ENCODE measurements at regions not wholly inside any gene's neighbourhood (a gene's known extent, or its start where the extent isn't known, plus 50 kb on each side); places are given as distances from the start of the nearest gene placed in this dataset.

- in situ Hi-C loops (cut with MboI; ENCODE audit: low pct_ligation_motif_present in 1 of 4, low pct_unique_long_range_greater_than_20kb in 1 of 4, low sequenced_read_pairs in 3 of 4) (no loop called here), intact Hi-C loops (cut with DNase I; ENCODE audit: low total_unique reads) (no loop called here)
- no peak overlapping the region for H3K27ac ChIP-seq
- no peaks in the 10 kb centered on the region for H3K27me3 ChIP-seq
- H3K9me3 ChIP-seq, result no peaks in the 10 kb centered on the region
- no peak for TF ChIP-seq POLR2AphosphoS5 (IDR thresholded peaks at IDR 0.05)
- TF ChIP-seq CTCF (IDR thresholded peaks at IDR 0.05), result no peak
- TF ChIP-seq EP300 (IDR thresholded peaks at IDR 0.05; ENCODE audit: low read depth), result no peak
- TF ChIP-seq POLR2A (IDR thresholded peaks at IDR 0.05), result no peak
- H3K36me3 ChIP-seq, result no peaks in the 10 kb centered on the region
- no peak for DNase-seq
- WGBS, 2 donors (ENCODE audit: low coverage in 1 of 2), result 71 to 72% methylated on average over 4 of the region's 4 CpGs
- H3K4me1 ChIP-seq, result no peaks in the 10 kb centered on the region
- no peak overlapping the region for H3K4me3 ChIP-seq
Observed at GRCh38 chr7:85324145-85324799, 137.4 kb upstream of the SEMA3D start.

- no peak for DNase-seq
- Histone ChIP-seq H3K9me3 (no peaks in the 10 kb centered on the region), H3K4me3 (no peak overlapping the region), H3K4me1 (no peaks in the 10 kb centered on the region), H3K36me3 (no peaks in the 10 kb centered on the region), H3K27ac (no peak overlapping the region), H3K27me3 (no peaks in the 10 kb centered on the region)
- WGBS, 2 donors (ENCODE audit: low coverage in 1 of 2), result 58 to 64% methylated on average over 4 of the region's 4 CpGs
- in situ Hi-C loops (cut with MboI; ENCODE audit: low pct_ligation_motif_present in 1 of 4, low pct_unique_long_range_greater_than_20kb in 1 of 4, low sequenced_read_pairs in 3 of 4) (no loop called here), intact Hi-C loops (cut with DNase I; ENCODE audit: low total_unique reads) (no loop called here)
- TF ChIP-seq POLR2A (IDR thresholded peaks at IDR 0.05) (no peak), EP300 (IDR thresholded peaks at IDR 0.05; ENCODE audit: low read depth) (no peak), CTCF (IDR thresholded peaks at IDR 0.05) (no peak), POLR2AphosphoS5 (IDR thresholded peaks at IDR 0.05) (no peak)
Observed at GRCh38 chr7:85322252-85322651, 135.4 kb upstream of the SEMA3D start.

GRCh38 chr7:85320699-85321476 is 134.0 kb upstream of the SEMA3D start:
- in situ Hi-C loops (cut with MboI; ENCODE audit: low pct_ligation_motif_present in 1 of 4, low pct_unique_long_range_greater_than_20kb in 1 of 4, low sequenced_read_pairs in 3 of 4), result no loop called here
- no peak for TF ChIP-seq EP300 (IDR thresholded peaks at IDR 0.05; ENCODE audit: low read depth)
- TF ChIP-seq CTCF (IDR thresholded peaks at IDR 0.05), result no peak
- no peak for TF ChIP-seq POLR2A (IDR thresholded peaks at IDR 0.05)
- no peak for TF ChIP-seq POLR2AphosphoS5 (IDR thresholded peaks at IDR 0.05)
- intact Hi-C loops (cut with DNase I; ENCODE audit: low total_unique reads), result no loop called here
- 58 to 71% methylated on average over 1 to 3 of the region's 3 CpGs for WGBS, 2 donors (ENCODE audit: low coverage in 1 of 2)
- Histone ChIP-seq H3K4me1 (no peaks in the 10 kb centered on the region), H3K9me3 (no peaks in the 10 kb centered on the region), H3K4me3 (no peak overlapping the region), H3K27ac (no peak overlapping the region), H3K27me3 (no peaks in the 10 kb centered on the region), H3K36me3 (no peaks in the 10 kb centered on the region)
- no peak for DNase-seq

GRCh38 chr7:85316489-85316888 is 129.6 kb upstream of the SEMA3D start:
- Histone ChIP-seq H3K36me3 (no peaks in the 10 kb centered on the region), H3K27me3 (no peaks in the 10 kb centered on the region), H3K9me3 (no peaks in the 10 kb centered on the region), H3K4me1 (no peaks in the 10 kb centered on the region), H3K4me3 (no peak overlapping the region), H3K27ac (no peak overlapping the region)
- 44 to 45% methylated on average over 2 of the region's 2 CpGs for WGBS, 2 donors (ENCODE audit: low coverage in 1 of 2)
- TF ChIP-seq EP300 (IDR thresholded peaks at IDR 0.05; ENCODE audit: low read depth) (no peak), POLR2A (IDR thresholded peaks at IDR 0.05) (no peak), CTCF (IDR thresholded peaks at IDR 0.05) (no peak), POLR2AphosphoS5 (IDR thresholded peaks at IDR 0.05) (no peak)
- in situ Hi-C loops (cut with MboI; ENCODE audit: low pct_ligation_motif_present in 1 of 4, low pct_unique_long_range_greater_than_20kb in 1 of 4, low sequenced_read_pairs in 3 of 4), result no loop called here
- DNase-seq, result no peak
- intact Hi-C loops (cut with DNase I; ENCODE audit: low total_unique reads), result no loop called here
